ENCODE measurements at regions not wholly inside any gene's neighbourhood (a gene's known extent, or its start where the extent isn't known, plus 50 kb on each side); places are given as distances from the start of the nearest gene placed in this dataset.

DNA sequence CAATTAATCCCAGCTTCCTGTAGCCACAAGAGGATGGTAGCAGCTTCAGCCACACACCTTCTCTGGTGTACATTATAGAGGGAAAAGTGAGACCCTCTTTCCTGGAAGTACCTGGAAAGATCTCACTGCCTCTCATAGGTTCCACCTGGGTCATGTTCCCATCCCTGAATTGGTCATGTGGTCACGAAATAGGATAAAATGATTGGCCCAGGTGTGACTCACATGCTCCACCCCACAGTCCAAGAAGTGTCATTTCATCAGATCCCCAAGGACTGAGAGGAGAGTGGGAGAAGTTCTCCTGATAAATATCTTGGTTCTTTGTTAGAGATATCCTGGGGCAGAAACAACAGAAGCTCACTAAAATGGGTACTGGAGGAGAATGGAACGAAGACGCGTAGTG lies 142.4 kb downstream of the QRSL1 start:
- TF ChIP-seq, protein P1, sequence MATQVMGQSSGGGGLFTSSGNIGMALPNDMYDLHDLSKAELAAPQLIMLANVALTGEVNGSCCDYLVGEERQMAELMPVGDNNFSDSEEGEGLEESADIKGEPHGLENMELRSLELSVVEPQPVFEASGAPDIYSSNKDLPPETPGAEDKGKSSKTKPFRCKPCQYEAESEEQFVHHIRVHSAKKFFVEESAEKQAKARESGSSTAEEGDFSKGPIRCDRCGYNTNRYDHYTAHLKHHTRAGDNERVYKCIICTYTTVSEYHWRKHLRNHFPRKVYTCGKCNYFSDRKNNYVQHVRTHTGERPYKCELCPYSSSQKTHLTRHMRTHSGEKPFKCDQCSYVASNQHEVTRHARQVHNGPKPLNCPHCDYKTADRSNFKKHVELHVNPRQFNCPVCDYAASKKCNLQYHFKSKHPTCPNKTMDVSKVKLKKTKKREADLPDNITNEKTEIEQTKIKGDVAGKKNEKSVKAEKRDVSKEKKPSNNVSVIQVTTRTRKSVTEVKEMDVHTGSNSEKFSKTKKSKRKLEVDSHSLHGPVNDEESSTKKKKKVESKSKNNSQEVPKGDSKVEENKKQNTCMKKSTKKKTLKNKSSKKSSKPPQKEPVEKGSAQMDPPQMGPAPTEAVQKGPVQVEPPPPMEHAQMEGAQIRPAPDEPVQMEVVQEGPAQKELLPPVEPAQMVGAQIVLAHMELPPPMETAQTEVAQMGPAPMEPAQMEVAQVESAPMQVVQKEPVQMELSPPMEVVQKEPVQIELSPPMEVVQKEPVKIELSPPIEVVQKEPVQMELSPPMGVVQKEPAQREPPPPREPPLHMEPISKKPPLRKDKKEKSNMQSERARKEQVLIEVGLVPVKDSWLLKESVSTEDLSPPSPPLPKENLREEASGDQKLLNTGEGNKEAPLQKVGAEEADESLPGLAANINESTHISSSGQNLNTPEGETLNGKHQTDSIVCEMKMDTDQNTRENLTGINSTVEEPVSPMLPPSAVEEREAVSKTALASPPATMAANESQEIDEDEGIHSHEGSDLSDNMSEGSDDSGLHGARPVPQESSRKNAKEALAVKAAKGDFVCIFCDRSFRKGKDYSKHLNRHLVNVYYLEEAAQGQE (IDR thresholded peaks at IDR 0.05; ENCODE audit: borderline replicate concordance), result no peak
- TF ChIP-seq EZH2 (IDR thresholded peaks at IDR 0.05; ENCODE audit: borderline replicate concordance, insufficient read depth, low read length, poor library complexity, severe bottlenecking), result no peak
- TF ChIP-seq TAF1 (IDR thresholded peaks at IDR 0.05; ENCODE audit: low read depth), result no peak
- no peak for TF ChIP-seq EP300 (conservative IDR thresholded peaks at IDR 0.05; ENCODE audit: poor library complexity, severe bottlenecking)
- no peak for TF ChIP-seq RAD21 (conservative IDR thresholded peaks at IDR 0.05)
- TF ChIP-seq MXI1 (conservative IDR thresholded peaks at IDR 0.05; ENCODE audit: poor library complexity, severe bottlenecking), result no peak

GRCh38 chr6:106770663-106771062 lies 141.3 kb downstream of the QRSL1 start:
- Histone ChIP-seq H3F3A (ENCODE audit: insufficient read depth, low read length, poor library complexity, severe bottlenecking) (no peaks in the 10 kb centered on the region), H3K9me3 (ENCODE audit: low read length) (no peaks in the 10 kb centered on the region), H3K27ac (ENCODE audit: low read length) (no peak overlapping the region), H3K4me3 (ENCODE audit: low read length) (no peak overlapping the region), H2AFZ (ENCODE audit: low read depth, low read length) (no peak overlapping the region), H3K4me2 (ENCODE audit: low read length) (no peak overlapping the region), H4K20me1 (ENCODE audit: insufficient read depth) (no peaks in the 10 kb centered on the region), H3K27me3 (ENCODE audit: insufficient read depth, low read depth, low read length) (no peaks in the 10 kb centered on the region), H3K9ac (ENCODE audit: low read length) (no peak overlapping the region), H3K9me2 (ENCODE audit: insufficient read depth, low read length) (no peaks in the 10 kb centered on the region), H3K79me2 (replicated peaks; ENCODE audit: insufficient read depth, low read length) (no peaks in the 10 kb centered on the region), H3K36me3 (ENCODE audit: insufficient read depth, low read length) (no peaks in the 10 kb centered on the region)
- TF ChIP-seq, protein P2, sequence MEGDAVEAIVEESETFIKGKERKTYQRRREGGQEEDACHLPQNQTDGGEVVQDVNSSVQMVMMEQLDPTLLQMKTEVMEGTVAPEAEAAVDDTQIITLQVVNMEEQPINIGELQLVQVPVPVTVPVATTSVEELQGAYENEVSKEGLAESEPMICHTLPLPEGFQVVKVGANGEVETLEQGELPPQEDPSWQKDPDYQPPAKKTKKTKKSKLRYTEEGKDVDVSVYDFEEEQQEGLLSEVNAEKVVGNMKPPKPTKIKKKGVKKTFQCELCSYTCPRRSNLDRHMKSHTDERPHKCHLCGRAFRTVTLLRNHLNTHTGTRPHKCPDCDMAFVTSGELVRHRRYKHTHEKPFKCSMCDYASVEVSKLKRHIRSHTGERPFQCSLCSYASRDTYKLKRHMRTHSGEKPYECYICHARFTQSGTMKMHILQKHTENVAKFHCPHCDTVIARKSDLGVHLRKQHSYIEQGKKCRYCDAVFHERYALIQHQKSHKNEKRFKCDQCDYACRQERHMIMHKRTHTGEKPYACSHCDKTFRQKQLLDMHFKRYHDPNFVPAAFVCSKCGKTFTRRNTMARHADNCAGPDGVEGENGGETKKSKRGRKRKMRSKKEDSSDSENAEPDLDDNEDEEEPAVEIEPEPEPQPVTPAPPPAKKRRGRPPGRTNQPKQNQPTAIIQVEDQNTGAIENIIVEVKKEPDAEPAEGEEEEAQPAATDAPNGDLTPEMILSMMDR (IDR thresholded peaks at IDR 0.05; ENCODE audit: poor library complexity, severe bottlenecking), result no peak
- no peak for TF ChIP-seq EP300 (conservative IDR thresholded peaks at IDR 0.05; ENCODE audit: poor library complexity, severe bottlenecking)
- TF ChIP-seq, protein P1 (IDR thresholded peaks at IDR 0.05; ENCODE audit: borderline replicate concordance), result no peak
- TF ChIP-seq SMC3 (conservative IDR thresholded peaks at IDR 0.05; ENCODE audit: poor library complexity), result no peak
- TF ChIP-seq EZH2 (IDR thresholded peaks at IDR 0.05; ENCODE audit: borderline replicate concordance, insufficient read depth, low read length, poor library complexity, severe bottlenecking), result no peak
- no peak for TF ChIP-seq TAF1 (IDR thresholded peaks at IDR 0.05; ENCODE audit: low read depth)
- no peak for TF ChIP-seq MXI1 (conservative IDR thresholded peaks at IDR 0.05; ENCODE audit: poor library complexity, severe bottlenecking)
- TF ChIP-seq RAD21 (conservative IDR thresholded peaks at IDR 0.05), result no peak

More for the DNA sequence above, 142.4 kb downstream of the QRSL1 start:
- Histone ChIP-seq H4K20me1 (ENCODE audit: insufficient read depth) (no peaks in the 10 kb centered on the region), H3K9me3 (ENCODE audit: low read length) (no peaks in the 10 kb centered on the region), H3K79me2 (replicated peaks; ENCODE audit: insufficient read depth, low read length) (no peaks in the 10 kb centered on the region), H3K36me3 (ENCODE audit: insufficient read depth, low read length) (no peaks in the 10 kb centered on the region), H2AFZ (ENCODE audit: low read depth, low read length) (no peak overlapping the region), H3K27me3 (ENCODE audit: insufficient read depth, low read depth, low read length) (no peaks in the 10 kb centered on the region), H3K4me2 (ENCODE audit: low read length) (no peak overlapping the region), H3K4me3 (ENCODE audit: low read length) (no peak overlapping the region), H3F3A (ENCODE audit: insufficient read depth, low read length, poor library complexity, severe bottlenecking) (no peaks in the 10 kb centered on the region), H3K9ac (ENCODE audit: low read length) (no peak overlapping the region), H3K27ac (ENCODE audit: low read length) (no peak overlapping the region), H3K9me2 (ENCODE audit: insufficient read depth, low read length) (no peaks in the 10 kb centered on the region)

All from neural cell (in vitro differentiated cells).